ENCODE measurements at regions not wholly inside any gene's neighbourhood (a gene's known extent, or its start where the extent isn't known, plus 50 kb on each side); places are given as distances from the start of the nearest gene placed in this dataset.
A peak's percentile ranks its signal among the peaks of the same experiment; 100 is the strongest.
"Not testable (repeated sequence)": the region's sequence is repeated elsewhere in the genome, so short reads cannot be mapped to it uniquely, and the experiment has no call there.

- no peak for DNase-seq (ENCODE audit: insufficient read length, low spot score)
- no peak for FAIRE-seq
Observed at GRCh38 chrX:55326985-55327384, 62.3 kb upstream of the PAGE3 start.

DNA sequence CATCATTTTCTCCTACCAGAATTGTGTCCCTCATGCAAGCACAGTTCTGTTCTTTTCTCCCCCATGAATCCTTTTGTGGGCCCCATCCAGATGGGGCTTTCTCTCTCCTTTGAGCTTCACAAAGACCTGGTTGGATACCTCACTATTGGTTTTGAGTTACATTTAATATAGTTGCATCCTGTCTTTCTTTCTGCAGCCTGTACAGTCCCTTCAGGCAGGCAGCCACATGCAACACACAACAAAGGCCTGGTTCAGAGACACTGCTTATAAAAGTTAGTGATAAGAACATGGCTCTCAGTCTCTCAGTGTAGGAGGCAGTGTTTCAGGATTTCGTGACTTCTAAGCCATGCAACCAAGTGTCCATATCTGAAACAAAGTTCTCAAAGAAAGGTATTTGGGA lies 70.6 kb upstream of the PAGE3 start:
- FAIRE-seq, result no peak

GRCh38 chrX:55336176-55336575 lies 71.5 kb upstream of the PAGE3 start:
- no peak for FAIRE-seq
- no peak for DNase-seq (ENCODE audit: insufficient read length, low spot score)

More for the DNA sequence above, 70.6 kb upstream of the PAGE3 start:
- DNase-seq (ENCODE audit: insufficient read length, low spot score), result no peak

DNA sequence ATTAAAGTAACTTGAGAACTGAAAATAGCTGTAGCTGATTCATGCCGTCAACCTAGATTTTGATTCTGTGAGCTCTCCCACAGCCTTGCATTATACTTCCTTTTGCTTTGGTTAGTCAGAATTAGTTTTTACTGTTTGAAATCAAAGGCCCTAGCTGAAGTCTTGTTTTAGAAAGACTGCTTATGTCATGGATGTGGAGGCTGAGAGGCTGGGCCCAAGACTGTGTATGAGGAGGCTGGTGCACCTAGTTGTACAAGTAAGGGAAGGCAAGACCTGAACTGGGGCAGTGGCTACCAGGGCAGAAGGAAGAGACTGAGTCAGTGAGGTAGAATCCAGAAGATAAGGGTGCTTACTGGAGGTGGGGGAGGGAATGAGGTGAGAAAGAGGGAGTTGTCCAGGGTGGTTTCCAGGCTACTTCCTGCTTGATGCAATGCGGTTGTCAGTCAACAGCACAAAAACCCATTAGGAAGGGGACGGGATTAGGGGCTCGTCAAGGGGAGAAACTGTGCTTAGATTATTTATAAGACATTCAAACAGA lies 76.2 kb upstream of the PAGE3 start:
- FAIRE-seq (no peak), DNase-seq (ENCODE audit: insufficient read length, low spot score) (no peak)

GRCh38 chrX:55342533-55343501 lies 78.1 kb upstream of the PAGE3 start:
- DNase-seq (ENCODE audit: insufficient read length, low spot score), result peak; percentile 13
- peak; percentile 56 for FAIRE-seq

DNA sequence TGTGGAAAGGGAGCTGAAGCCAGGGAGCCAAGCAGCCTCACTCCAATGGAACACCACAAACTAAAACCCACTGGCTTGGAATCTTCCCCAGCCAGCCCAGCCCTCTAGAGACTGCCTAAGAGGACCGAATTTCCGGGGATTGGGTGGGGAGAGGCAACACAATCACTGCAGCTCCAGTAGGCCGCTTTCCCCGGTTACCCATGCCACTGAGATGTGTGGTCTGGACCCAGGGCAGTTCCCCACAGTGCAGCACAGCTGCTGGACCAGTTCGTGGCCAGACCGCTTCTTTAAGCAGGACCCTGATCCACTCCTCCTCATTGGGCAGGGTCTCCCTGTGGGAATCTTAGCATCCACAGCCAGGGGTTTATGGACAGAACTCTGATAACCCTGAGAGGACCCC lies 91.9 kb upstream of the PAGE3 start:
- FAIRE-seq (no peak), DNase-seq (ENCODE audit: insufficient read length, low spot score) (no peak)

DNA sequence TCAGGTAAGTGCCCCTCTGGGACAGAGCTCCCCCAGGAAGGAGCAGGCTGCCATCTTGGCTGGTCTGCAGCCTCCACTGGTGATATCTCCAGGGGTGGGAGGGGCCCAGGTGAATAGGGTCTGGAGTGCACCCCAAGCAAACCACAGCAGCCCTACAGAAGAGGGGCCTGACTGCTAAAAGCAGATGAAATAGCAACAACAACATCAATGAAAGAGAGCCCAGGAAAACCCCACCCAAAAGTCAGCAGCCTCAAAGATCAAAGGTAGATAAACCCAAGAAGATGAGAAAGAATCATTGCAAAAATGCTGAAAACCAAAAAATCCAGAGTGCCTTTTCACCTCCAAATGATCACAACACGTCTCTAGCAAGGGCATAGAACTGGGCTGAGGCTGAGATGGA lies 92.5 kb upstream of the PAGE3 start:
- DNase-seq (ENCODE audit: insufficient read length, low spot score) (no peak), FAIRE-seq (no peak)

DNA sequence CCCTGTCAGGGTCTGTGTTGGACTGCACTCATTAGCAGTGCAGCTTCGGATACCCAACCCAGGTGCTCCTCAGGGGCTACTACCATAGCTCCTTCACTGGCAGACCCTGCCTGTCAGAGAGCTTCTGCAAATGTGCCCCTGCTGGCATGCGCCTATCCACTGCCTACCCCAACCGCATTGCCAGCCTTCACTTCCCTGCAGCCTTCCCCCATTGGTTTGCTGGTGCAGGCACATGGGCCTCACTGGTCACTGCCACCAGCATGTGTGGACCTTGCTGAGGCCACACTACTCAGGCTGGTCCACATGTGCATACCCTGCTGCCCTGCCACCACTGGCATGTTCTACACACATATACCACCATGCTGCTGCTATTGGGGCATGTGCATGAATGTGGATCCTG lies 72.5 kb upstream of the MAGEH1 start:
- DNase-seq (ENCODE audit: insufficient read length, low spot score) (no peak), FAIRE-seq (no peak)

DNA sequence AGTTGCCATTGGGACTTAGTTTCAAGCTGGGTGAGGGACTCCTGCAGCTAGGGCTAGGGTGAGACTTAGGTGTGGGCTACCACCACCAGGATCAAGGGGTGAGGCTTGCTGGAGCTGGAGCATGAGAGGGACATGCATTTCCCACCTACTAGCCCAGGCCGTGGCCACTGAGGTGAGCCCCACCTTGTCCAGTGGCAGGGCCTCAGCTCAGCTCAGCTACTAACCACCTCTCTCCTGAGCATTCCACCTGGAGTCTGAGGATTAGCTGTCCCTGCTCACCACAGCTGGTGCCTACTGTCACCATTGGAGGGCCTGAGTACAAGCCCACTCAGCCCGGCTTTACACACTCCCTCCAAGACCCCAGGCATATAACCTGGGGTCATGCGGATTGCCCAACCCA lies 62.6 kb upstream of the MAGEH1 start:
- FAIRE-seq (no peak), DNase-seq (ENCODE audit: insufficient read length, low spot score) (no peak)

DNA sequence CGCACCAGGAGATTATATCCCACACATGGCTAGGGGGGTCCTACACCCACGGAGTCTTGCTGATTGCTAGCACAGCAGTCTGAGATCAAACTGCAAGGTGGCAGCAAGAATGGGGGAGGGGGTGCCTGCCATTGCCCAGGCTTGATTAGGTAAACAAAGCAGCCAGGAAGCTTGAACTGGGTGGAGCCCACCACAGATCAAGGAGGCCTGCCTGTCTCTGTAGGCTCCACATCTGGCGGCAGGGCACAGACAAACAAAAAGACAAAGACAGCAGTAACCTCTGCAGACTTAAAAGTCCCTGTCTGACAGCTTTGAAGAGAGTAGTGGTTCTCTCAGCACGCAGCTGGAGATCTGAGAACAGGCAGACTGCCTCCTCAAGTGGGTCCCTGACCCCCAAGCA lies 55.1 kb upstream of the MAGEH1 start:
- FAIRE-seq; DNase-seq (ENCODE audit: insufficient read length, low spot score): not testable (repeated sequence)

Data from GM19239 (cell line).